ENCODE measurements at regions not wholly inside any gene's neighbourhood (a gene's known extent, or its start where the extent isn't known, plus 50 kb on each side); places are given as distances from the start of the nearest gene placed in this dataset.
A peak's percentile ranks its signal among the peaks of the same experiment; 100 is the strongest.

GRCh38 chr2:195450552-195451113, 206.4 kb upstream of the SLC39A10 start:
- Histone ChIP-seq H3K4me3 (no peak overlapping the region), H3K9me3 (no peaks in the 10 kb centered on the region), H3K27ac (no peak overlapping the region), H3K4me2 (no peak overlapping the region), H3K4me1 (no peaks in the 10 kb centered on the region)
- TF ChIP-seq ESRRA (IDR thresholded peaks at IDR 0.05; ENCODE audit: borderline replicate concordance, low read length) = no peak
- TF ChIP-seq CBX8 (IDR thresholded peaks at IDR 0.05) = no peak
- FAIRE-seq (no peak), DNase-seq (ENCODE audit: low read depth in 1 of 2, low spot score in 1 of 2) (no peak), ATAC-seq (no peak)
- 74% methylated on average over 3 of the region's 3 CpGs for WGBS (ENCODE audit: missing lambda C conversion rate)
- CTCF ChIA-PET = interaction anchor here (1.0 to 1.6 kb wide), 2 partner anchors 10 to 21 kb away, joined by 3 read pairs; no protein-coding TSS in a partner anchor
- POLR2A ChIA-PET = no interaction called here

- no peak for ATAC-seq
- DNase-seq (ENCODE audit: low read depth in 1 of 2, low spot score in 1 of 2) = peak in 1 of 2 experiments; percentile 10
- no peak overlapping the region for H3K4me3 ChIP-seq
- POLR2A ChIA-PET = no interaction called here
- no peaks in the 10 kb centered on the region for H3K4me1 ChIP-seq
- FAIRE-seq = no peak
- CTCF ChIA-PET = no interaction called here
- H3K27ac ChIP-seq = peak overlapping the region in 1 of 2 experiments; percentile 41; a peak in 1 of 6 replicates
- 32% methylated on average over 5 of the region's 5 CpGs for WGBS (ENCODE audit: missing lambda C conversion rate)
- H3K9me3 ChIP-seq = peaks cover 3% of the 10 kb centered on the region; the same call in 1 of the 3 replicates
- no peak overlapping the region for H3K4me2 ChIP-seq
- TF ChIP-seq POLR2AphosphoS2 (conservative IDR thresholded peaks at IDR 0.05; ENCODE audit: low read length) (no peak), HMGXB4 (CRISPR knock-in tag; IDR thresholded peaks at IDR 0.05; ENCODE audit: borderline replicate concordance) (no peak), HES2 (IDR thresholded peaks at IDR 0.05) (no peak), KDM5A (IDR thresholded peaks at IDR 0.05) (no peak), JUNB (IDR thresholded peaks at IDR 0.05) (no peak), NR3C1 (IDR thresholded peaks at IDR 0.05) (no peak), HOXB13 (CRISPR knock-in tag; IDR thresholded peaks at IDR 0.05; ENCODE audit: low read depth) (no peak), HEYL (CRISPR knock-in tag; IDR thresholded peaks at IDR 0.05) (no peak), ELK1 (IDR thresholded peaks at IDR 0.05; ENCODE audit: low read depth, low read length) (no peak), CHD4 (IDR thresholded peaks at IDR 0.05; ENCODE audit: borderline replicate concordance) (no peak), CBX2 (IDR thresholded peaks at IDR 0.05; ENCODE audit: borderline replicate concordance, low read depth) (no peak), EP300 (IDR thresholded peaks at IDR 0.05) (no peak), USF2 (IDR thresholded peaks at IDR 0.05) (no peak), SMC3 (IDR thresholded peaks at IDR 0.05) (no peak)
These were observed 209.6 kb upstream of the SLC39A10 start for GRCh38 chr2:195447323-195447975.

- peaks cover 12% of the 10 kb centered on the region; the same call in 1 of the 3 replicates for H3K9me3 ChIP-seq
- no peak for ATAC-seq
- CTCF ChIA-PET = no interaction called here
- no peak overlapping the region for H3K27ac ChIP-seq
- no peak for TF ChIP-seq ATOH8 (CRISPR knock-in tag; IDR thresholded peaks at IDR 0.05; ENCODE audit: low read depth)
- TF ChIP-seq FOSL2 (IDR thresholded peaks at IDR 0.05) = no peak
- no peak for TF ChIP-seq FOSL2 (CRISPR knock-in tag; IDR thresholded peaks at IDR 0.05)
- TF ChIP-seq ZSCAN20 (CRISPR knock-in tag; IDR thresholded peaks at IDR 0.05) = no peak
- TF ChIP-seq HEYL (CRISPR knock-in tag; IDR thresholded peaks at IDR 0.05) = no peak
- no peak for TF ChIP-seq USF2 (IDR thresholded peaks at IDR 0.05)
- TF ChIP-seq PHF8 (IDR thresholded peaks at IDR 0.05; ENCODE audit: borderline replicate concordance, low read depth) = no peak
- POLR2A ChIA-PET = no interaction called here
- H3K4me1 ChIP-seq = no peaks in the 10 kb centered on the region
- no peak overlapping the region for H3K4me3 ChIP-seq
- no peak for FAIRE-seq
- 20% methylated on average over 1 of the region's 1 CpG for WGBS (ENCODE audit: missing lambda C conversion rate)
- no peak overlapping the region for H3K4me2 ChIP-seq
- no peak for DNase-seq (ENCODE audit: low read depth in 1 of 2, low spot score in 1 of 2)
These were observed 211.4 kb upstream of the SLC39A10 start for GRCh38 chr2:195445639-195446038.
